ENCODE measurements at regions not wholly inside any gene's neighbourhood (a gene's known extent, or its start where the extent isn't known, plus 50 kb on each side); places are given as distances from the start of the nearest gene placed in this dataset.

- no peak for DNase-seq (ENCODE audit: low read depth in 1 of 2, low spot score in 1 of 2)
Measured at GRCh38 chr5:173780235-173781234, 107.6 kb upstream of the CPEB4 start.

DNA sequence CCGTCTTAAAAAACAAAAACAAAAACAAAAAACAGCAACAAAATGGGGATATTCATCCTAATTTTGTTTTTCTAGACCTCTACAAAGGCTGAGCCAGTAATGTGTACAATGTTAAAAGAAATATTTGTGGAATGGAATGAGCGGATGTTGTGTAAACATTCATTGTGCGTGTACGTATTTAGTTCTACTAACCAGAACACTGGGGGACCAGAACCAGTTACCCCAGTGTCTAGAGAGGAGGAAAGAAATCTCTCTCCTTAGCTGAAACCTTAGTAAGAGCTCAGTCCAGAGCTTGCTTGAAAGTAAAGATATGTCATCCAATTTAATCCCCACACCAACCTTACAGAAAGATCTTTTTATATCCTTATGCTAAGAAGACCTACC, 106.7 kb upstream of the CPEB4 start:
- no peak for DNase-seq (ENCODE audit: low read depth in 1 of 2, low spot score in 1 of 2)

GRCh38 chr5:173781816-173782670, 106.1 kb upstream of the CPEB4 start:
- peak; percentile 3 to 59 for DNase-seq (ENCODE audit: low read depth in 1 of 2, low spot score in 1 of 2)

- no peak for DNase-seq (ENCODE audit: low read depth in 1 of 2, low spot score in 1 of 2)
Measured at GRCh38 chr5:173782671-173783101, 105.5 kb upstream of the CPEB4 start.

DNA sequence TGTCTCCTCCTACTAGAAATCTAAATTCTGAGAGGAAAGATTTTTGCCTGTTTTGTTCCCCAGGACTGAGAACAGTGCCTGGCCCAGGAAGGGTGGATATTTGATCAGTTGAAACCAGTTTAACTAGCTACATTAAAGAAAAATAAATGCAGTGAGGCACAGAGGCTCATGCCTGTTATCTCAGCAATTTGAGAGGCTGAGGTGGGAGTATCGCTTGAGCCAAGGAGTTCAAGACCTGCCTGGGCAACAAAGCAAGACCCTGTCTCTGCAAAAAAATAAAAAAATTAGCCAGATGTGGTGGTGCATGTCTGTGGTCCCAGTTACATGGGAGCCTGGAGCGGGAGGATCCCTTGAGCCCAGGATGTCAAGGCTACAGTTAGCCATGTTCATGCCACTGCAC, 104.8 kb upstream of the CPEB4 start:
- DNase-seq (ENCODE audit: low read depth in 1 of 2, low spot score in 1 of 2): no peak

DNA sequence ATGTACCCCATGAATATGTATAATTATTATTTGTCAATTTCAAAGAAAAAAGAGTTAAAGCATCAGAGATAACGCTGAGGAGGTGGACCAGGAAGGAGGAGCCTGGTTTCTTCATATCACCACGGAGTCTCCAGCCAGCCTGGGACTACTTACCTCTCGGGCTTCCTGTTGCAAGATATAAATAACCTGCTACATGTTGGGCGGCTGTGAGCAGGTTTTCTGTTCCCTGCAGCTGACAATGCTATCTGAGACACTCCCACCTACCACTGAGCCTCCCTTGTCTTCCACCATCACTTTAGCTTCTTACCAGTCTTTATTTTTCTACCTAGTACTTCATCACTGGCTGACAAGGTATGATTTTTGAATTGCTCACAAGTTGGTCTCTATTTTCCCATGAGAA, 102.7 kb upstream of the CPEB4 start:
- no peak for DNase-seq (ENCODE audit: low read depth in 1 of 2, low spot score in 1 of 2)

DNA sequence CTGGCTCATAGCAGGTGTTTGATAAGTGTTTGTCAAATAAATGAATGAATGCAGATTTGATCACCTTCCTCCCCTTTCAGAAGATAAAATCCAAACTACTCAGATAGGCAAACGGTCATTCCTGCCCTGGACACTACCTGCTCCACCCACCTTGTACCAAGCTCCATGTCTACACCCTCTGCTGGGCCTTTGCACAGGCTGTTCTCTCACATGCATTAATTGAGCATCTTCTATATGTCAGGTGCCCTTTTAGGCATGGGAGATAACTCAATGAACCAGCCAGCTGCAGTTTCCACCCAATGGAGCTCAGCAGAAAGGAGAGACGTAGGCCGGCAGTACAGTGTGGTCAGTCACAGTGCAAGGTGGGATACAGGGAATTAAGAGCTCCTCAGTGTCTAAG, 102.3 kb upstream of the CPEB4 start:
- DNase-seq (ENCODE audit: low read depth in 1 of 2, low spot score in 1 of 2): no peak

GRCh38 chr5:173786286-173787187, 101.6 kb upstream of the CPEB4 start:
- DNase-seq (ENCODE audit: low read depth in 1 of 2, low spot score in 1 of 2): no peak

DNA sequence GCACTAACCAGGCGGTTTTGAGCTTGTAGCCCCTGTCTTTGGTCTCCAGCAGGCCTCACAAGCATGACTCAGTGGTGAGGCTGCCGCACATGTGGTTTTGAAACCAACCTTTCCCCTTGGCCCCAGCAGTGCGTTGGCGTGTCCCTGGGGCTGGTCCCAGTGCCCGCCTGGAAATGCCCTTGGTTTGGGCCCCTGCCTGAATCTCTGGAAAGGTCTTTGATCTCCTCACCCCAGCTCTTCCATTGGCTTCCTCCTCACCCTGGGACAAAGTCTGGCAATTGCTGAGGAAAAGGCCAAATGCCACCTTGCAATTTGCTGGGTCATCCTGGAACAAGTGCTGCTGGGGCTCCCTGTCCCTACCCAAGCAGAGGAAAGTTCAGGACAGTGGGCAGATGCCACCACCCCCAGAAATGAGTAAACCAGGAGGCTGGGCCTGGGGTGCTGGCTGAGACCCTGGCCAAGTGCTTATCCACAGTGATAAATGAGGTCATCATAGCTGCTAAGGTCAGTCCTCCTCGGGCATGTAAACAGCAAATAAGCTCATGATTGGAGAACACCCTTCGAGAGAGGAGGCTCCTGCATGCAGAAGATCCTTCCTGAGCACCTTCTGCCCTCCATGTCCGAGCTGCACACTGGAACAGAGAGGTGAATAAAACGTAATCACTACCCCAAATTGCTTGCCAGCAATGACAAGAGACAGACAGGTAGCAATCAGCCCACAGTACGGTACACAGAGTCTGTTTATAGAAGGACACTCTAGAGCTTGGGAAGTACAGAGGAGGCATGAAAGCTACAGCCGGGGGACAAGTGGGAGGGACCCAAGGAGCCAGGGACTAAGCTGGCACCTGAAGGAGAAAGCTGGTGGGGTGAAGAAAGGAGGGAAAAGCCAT, 98.9 kb upstream of the CPEB4 start:
- no peak for DNase-seq (ENCODE audit: low read depth in 1 of 2, low spot score in 1 of 2)

DNA sequence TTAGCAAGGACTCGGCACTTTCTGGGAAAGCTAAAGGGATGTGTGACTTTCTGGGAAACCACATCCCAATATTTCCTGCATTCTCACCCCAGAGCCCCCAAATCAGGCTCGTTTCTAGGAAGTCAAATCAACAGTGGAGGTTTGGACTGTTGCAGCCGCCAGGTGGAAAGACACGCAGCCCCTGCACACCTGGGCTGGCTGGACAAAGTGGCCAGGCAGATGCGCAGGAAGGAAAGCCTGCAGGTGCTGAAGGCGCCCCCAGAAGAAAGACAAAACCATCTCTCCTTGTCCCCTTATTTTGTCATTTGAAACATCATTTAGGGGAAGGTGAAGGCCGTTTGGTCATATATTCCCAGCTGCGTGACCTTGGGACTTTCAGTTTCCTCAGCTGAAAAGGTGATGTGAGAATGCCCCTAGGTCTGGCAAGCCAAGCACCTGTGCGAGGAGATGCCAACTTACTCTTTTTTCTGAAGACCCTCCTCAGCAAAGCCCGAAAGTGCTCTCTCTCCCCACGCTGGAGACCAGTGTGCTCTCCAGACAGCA, 97.9 kb upstream of the CPEB4 start:
- DNase-seq (ENCODE audit: low read depth in 1 of 2, low spot score in 1 of 2): no peak

DNA sequence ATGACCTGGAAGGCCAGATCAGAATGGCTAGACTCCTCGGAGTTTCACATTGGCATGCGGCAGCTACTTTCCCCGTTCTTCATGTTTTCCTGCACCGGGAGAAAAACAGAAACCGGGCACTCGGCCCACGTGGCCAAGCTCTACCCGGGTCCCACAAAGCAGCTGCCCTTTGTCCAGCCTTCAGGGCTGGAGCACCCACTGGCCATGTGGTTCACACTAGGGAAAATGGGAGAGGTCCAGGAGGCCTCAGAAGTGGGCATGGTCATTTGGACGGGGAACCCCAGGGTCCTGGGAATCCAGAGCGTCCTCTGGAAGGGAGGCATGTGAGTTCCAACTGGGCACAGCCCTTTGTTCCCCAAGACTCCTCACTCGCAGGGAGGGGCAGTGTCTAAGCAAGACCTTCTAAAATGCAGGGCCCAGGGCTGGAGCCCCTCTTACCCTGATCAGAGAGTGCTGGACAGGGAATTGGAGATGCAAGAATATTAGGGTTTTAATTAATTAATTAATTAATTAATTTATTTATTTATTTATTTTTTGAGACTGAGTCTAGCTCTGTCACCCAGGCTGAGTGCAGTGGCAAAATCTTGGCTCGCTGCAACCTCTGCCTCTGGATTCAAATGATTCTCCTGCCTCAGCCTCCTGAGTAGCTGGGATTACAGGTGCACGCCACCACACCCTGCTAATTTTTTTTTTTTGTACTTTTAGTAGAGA, 97.2 kb upstream of the CPEB4 start:
- DNase-seq (ENCODE audit: low read depth in 1 of 2, low spot score in 1 of 2): no peak

GRCh38 chr5:173791878-173792277, 96.3 kb upstream of the CPEB4 start:
- no peak for DNase-seq (ENCODE audit: low read depth in 1 of 2, low spot score in 1 of 2)

DNA sequence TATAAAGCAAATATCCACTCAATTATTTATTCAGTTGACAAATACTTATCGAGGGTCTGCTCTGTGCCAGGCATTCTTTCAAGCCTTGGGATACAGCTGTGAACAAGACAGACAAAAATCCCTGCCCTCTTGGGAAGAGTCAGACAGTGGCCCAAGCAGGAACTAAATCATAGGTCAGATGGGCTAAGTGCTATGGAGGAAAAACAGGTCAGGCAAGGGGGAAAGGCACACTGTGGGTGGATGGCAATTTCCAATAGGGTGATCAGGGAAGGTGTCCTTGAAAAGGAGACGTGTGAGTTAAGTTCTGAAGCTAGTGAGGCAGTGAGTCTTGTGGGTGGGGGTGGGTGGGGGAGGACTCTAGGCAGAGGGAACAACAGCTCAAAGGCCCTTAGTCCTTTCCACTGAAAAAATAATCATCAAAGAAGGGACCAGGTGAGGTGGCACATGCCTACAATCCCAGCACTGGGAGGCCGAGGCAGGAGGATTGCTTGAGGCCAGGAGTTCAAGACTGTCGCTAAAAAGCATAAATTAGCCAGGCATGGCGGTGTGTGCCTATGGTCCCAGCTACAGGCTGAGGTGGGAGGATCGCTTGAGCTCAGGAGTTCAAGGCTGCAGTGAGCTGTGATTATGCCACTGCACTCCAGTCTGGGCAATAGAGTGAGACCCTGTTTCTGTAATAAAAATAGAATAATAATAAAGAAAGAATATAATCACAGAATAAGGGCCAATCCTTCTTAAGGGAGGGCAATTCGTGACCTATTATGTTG, 95.2 kb upstream of the CPEB4 start:
- DNase-seq (ENCODE audit: low read depth in 1 of 2, low spot score in 1 of 2): no peak

GRCh38 chr5:173793648-173794548, 94.3 kb upstream of the CPEB4 start:
- DNase-seq (ENCODE audit: low read depth in 1 of 2, low spot score in 1 of 2): no peak

DNA sequence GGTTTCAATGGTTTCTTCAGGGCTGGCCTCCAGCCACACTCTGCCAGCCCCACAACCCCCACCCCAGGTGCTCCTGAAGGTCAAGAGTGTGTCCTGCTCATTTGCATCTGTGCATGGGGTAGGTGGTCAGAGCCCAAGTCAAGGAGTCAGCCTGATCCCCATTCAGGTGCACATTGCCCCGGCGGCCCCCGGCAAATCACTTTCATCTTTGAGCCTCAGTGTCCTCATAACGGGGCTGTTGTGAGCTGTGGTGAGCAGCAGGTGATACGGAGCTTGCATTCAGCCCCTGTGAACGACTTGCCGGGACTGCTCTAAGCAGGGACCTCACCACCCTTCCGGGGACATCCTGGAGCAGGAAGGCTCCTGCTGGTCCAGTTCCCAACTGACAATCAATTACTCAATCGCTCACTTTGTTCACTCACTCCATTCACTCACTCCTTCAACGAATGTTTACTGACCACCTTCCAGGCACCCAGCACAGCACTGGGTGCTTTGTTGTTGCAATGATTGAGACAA, 93.2 kb upstream of the CPEB4 start:
- DNase-seq (ENCODE audit: low read depth in 1 of 2, low spot score in 1 of 2): no peak

DNA sequence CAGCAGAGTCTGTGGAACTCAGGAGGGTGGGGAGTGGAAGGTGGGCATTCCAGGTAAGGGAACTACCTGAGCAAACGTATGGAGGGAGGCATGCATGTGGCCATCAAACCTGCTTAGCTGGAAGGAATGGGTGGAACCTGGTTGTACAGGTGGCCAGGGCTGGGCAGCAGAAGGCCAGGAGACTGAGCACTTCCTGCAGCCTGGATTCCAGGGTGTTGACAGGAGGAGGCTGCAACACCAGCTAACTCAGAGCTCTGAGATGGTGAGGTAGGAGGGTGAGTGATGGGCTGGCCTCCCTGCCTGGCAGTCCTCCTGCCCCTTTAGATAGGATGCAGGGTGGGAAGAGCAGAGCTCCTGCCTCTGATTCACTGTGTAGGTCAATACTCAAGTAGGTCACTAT, 92.5 kb upstream of the CPEB4 start:
- no peak for DNase-seq (ENCODE audit: low read depth in 1 of 2, low spot score in 1 of 2)
